Endothelial cell (in vitro differentiated cells): ENCODE measurements at regions not wholly inside any gene's neighbourhood (a gene's known extent, or its start where the extent isn't known, plus 50 kb on each side); places are given as distances from the start of the nearest gene placed in this dataset.

Experiments
- DNase-seq: peaks from one replicate; pipeline ENCODE4 v3.0.0; 2021; ENCODE audit warnings: low spot score
- H3K27ac Mint-ChIP-seq: one replicate; pipeline ENCODE4 v1.8.0; 2021; ENCODE audit warnings: mixed read lengths, inconsistent platforms; ENCODE audit not compliant: unreplicated experiment
- H3K27me3 Mint-ChIP-seq: one replicate; pipeline ENCODE4 v1.8.0; 2021; ENCODE audit warnings: mild to moderate bottlenecking, moderate library complexity, mixed read lengths, inconsistent platforms; ENCODE audit not compliant: unreplicated experiment
- H3K36me3 Mint-ChIP-seq: one replicate; pipeline ENCODE4 v1.8.0; 2021; ENCODE audit warnings: mild to moderate bottlenecking, low read depth, mixed read lengths, inconsistent platforms; ENCODE audit not compliant: unreplicated experiment
- H3K4me1 Mint-ChIP-seq: one replicate; pipeline ENCODE4 v1.8.0; 2021; ENCODE audit warnings: mild to moderate bottlenecking, mixed read lengths, inconsistent platforms; ENCODE audit not compliant: unreplicated experiment
- H3K4me3 Mint-ChIP-seq: one replicate; pipeline ENCODE4 v1.8.0; 2021; ENCODE audit warnings: mild to moderate bottlenecking, mixed read lengths, inconsistent platforms; ENCODE audit not compliant: unreplicated experiment
- H3K9me3 Mint-ChIP-seq: one replicate; pipeline ENCODE4 v1.8.0; 2021; ENCODE audit warnings: mixed read lengths, inconsistent platforms; ENCODE audit not compliant: unreplicated experiment
- CTCF ChIP-seq: fragments of 200-600 bp; sonication (generic); IDR thresholded peaks from one replicate; pipeline ENCODE4 v1.5.0; 2021; ENCODE audit warnings: antibody characterized with exemption; ENCODE audit not compliant: unreplicated experiment

- TF ChIP-seq CTCF, result no peak
- DNase-seq, result no peak
- Mint-ChIP-seq H3K27me3 (peaks cover 2% of the 10 kb centered on the region), H3K9me3 (no peaks in the 10 kb centered on the region), H3K4me3 (no peak overlapping the region), H3K27ac (no peak overlapping the region), H3K36me3 (no peaks in the 10 kb centered on the region), H3K4me1 (peaks cover 19% of the 10 kb centered on the region)
Observed at GRCh38 chr9:8224381-8224801, 424.8 kb upstream of the DMAC1 start.

DNA sequence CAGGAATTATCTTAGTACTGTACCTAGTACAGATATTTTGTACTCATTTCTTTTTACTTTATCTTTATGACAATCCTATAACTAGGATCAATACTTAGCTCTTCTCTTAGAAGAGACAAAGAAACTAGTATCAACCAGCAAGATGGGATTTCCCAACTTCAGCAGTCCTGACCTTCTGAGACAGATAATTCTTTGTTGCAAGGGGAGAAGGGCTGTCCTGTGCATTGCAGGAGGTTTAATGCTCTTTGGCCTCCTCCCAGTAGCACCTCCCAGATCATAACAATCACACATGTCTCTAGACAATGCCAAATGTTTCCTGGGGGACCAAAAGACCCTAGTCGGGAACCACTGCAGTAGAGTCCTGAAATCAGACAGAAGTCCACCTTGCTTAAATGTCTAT, 424.3 kb upstream of the DMAC1 start:
- H3K9me3 Mint-ChIP-seq, result no peaks in the 10 kb centered on the region
- H3K27me3 Mint-ChIP-seq, result peaks cover 2% of the 10 kb centered on the region
- H3K36me3 Mint-ChIP-seq, result no peaks in the 10 kb centered on the region
- H3K27ac Mint-ChIP-seq, result no peak overlapping the region
- H3K4me1 Mint-ChIP-seq, result peaks cover 19% of the 10 kb centered on the region
- TF ChIP-seq CTCF, result no peak
- H3K4me3 Mint-ChIP-seq, result no peak overlapping the region
- no peak for DNase-seq

DNA sequence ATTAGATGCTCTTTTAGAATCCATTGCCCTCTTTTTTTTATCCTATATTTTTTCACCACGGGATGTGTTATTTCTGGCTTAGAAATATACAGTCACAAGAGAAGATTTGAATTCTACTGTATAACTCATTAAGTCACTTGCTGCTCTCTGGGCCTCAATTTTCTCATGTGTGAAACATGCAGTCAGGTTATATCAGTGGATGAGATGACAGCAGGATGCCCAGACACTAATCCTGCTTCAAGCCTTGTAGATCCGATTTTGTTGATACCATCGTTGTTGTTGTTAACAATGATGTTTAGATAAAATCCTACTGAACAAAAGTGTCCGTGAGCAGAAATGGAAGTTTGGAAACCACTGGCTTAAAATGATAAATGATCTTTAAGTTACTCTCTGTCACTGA, 421.9 kb upstream of the DMAC1 start:
- H3K36me3 Mint-ChIP-seq, result no peaks in the 10 kb centered on the region
- no peaks in the 10 kb centered on the region for H3K9me3 Mint-ChIP-seq
- H3K4me3 Mint-ChIP-seq, result no peak overlapping the region
- peaks cover 2% of the 10 kb centered on the region for H3K27me3 Mint-ChIP-seq
- H3K4me1 Mint-ChIP-seq, result peaks cover 19% of the 10 kb centered on the region
- no peak overlapping the region for H3K27ac Mint-ChIP-seq
- TF ChIP-seq CTCF, result no peak
- no peak for DNase-seq

GRCh38 chr9:8208465-8208864, 408.9 kb upstream of the DMAC1 start:
- no peaks in the 10 kb centered on the region for H3K36me3 Mint-ChIP-seq
- DNase-seq, result no peak
- H3K9me3 Mint-ChIP-seq, result no peaks in the 10 kb centered on the region
- TF ChIP-seq CTCF, result no peak
- no peak overlapping the region for H3K27ac Mint-ChIP-seq
- H3K27me3 Mint-ChIP-seq, result no peaks in the 10 kb centered on the region
- no peak overlapping the region for H3K4me3 Mint-ChIP-seq
- peaks cover 4% of the 10 kb centered on the region for H3K4me1 Mint-ChIP-seq

- Mint-ChIP-seq H3K36me3 (no peaks in the 10 kb centered on the region), H3K4me1 (peaks cover 4% of the 10 kb centered on the region), H3K9me3 (no peaks in the 10 kb centered on the region), H3K27ac (no peak overlapping the region), H3K27me3 (no peaks in the 10 kb centered on the region), H3K4me3 (no peak overlapping the region)
- no peak for DNase-seq
- TF ChIP-seq CTCF, result no peak
Observed at GRCh38 chr9:8207596-8207995, 408.0 kb upstream of the DMAC1 start.
